Stimulated activated CD8-positive, alpha-beta memory T cell treated with anti-CD3 and anti-CD28 coated beads, Interleukin-12 subunit alpha, Interleukin-12 subunit beta, amount 100 ng/mL, for 4 hours (primary cell): ENCODE measurements at regions not wholly inside any gene's neighbourhood (a gene's known extent, or its start where the extent isn't known, plus 50 kb on each side); places are given as distances from the start of the nearest gene placed in this dataset.
"Not testable (repeated sequence)": the region's sequence is repeated elsewhere in the genome, so short reads cannot be mapped to it uniquely, and the experiment has no call there.

ENCODE experiments used
- DNase-seq: peaks from one replicate; pipeline ENCODE4 v3.0.0-alpha.2; 2020; ENCODE audit warnings: low read depth

GRCh38 chr12:76292891-76293290 lies 55.3 kb downstream of the BBS10 start:
- DNase-seq = not testable (repeated sequence)

GRCh38 chr12:76292305-76292704 lies 55.9 kb downstream of the BBS10 start:
- DNase-seq = not testable (repeated sequence)

- no peak for DNase-seq
Measured at GRCh38 chr12:76290963-76291859, 57.0 kb downstream of the BBS10 start.

- no peak for DNase-seq
Measured at GRCh38 chr12:76288218-76288617, 60.0 kb downstream of the BBS10 start.

GRCh38 chr12:76284816-76285750 lies 63.1 kb downstream of the BBS10 start:
- DNase-seq = no peak

- DNase-seq = no peak
Measured at GRCh38 chr12:76282744-76283143, 65.5 kb downstream of the BBS10 start.

GRCh38 chr12:76277480-76277879 lies 70.7 kb downstream of the BBS10 start:
- no peak for DNase-seq

GRCh38 chr12:76276499-76277151 lies 71.6 kb downstream of the BBS10 start:
- DNase-seq = no peak

- no peak for DNase-seq
Measured at GRCh38 chr12:76275511-76276093, 72.6 kb downstream of the BBS10 start.

GRCh38 chr12:76274420-76275083 lies 73.7 kb downstream of the BBS10 start:
- no peak for DNase-seq

- no peak for DNase-seq
Measured at GRCh38 chr12:76272287-76272686, 75.9 kb downstream of the BBS10 start.

- DNase-seq = no peak
Measured at GRCh38 chr12:76270657-76271358, 77.4 kb downstream of the BBS10 start.

- no peak for DNase-seq
Measured at GRCh38 chr12:76268267-76268666, 79.9 kb downstream of the BBS10 start.

- DNase-seq = no peak
Measured at GRCh38 chr12:76266797-76267196, 81.4 kb downstream of the BBS10 start.

- DNase-seq = no peak
Measured at GRCh38 chr12:76265424-76266180, 82.6 kb downstream of the BBS10 start.

GRCh38 chr12:76264611-76265012 lies 83.6 kb downstream of the BBS10 start:
- DNase-seq = no peak

GRCh38 chr12:76263696-76264095 lies 84.5 kb downstream of the BBS10 start:
- no peak for DNase-seq

- no peak for DNase-seq
Measured at GRCh38 chr12:76260390-76260748, 87.8 kb downstream of the BBS10 start.

- no peak for DNase-seq
Measured at GRCh38 chr12:76259660-76260389, 88.4 kb downstream of the BBS10 start.
